Activated CD4-positive, alpha-beta T cell treated with anti-CD3 and anti-CD28 coated beads, Interleukin-2, amount 50 U/mL, for 16 hours (primary cell): ENCODE measurements at regions not wholly inside any gene's neighbourhood (a gene's known extent, or its start where the extent isn't known, plus 50 kb on each side); places are given as distances from the start of the nearest gene placed in this dataset.

ENCODE experiments used
- DNase-seq: peaks from one replicate; pipeline ENCODE4 v3.0.0-alpha.2; 2020

GRCh38 chr12:44961887-44962286 is 85.8 kb upstream of the NELL2 start:
- no peak for DNase-seq

GRCh38 chr12:44960856-44961255 is 84.7 kb upstream of the NELL2 start:
- DNase-seq: no peak

GRCh38 chr12:44960423-44960822 is 84.3 kb upstream of the NELL2 start:
- no peak for DNase-seq

- no peak for DNase-seq
Observed at GRCh38 chr12:44947163-44947562, 71.0 kb upstream of the NELL2 start.

- DNase-seq: no peak
Observed at GRCh38 chr12:44942714-44943113, 66.6 kb upstream of the NELL2 start.

GRCh38 chr12:44930972-44931600 is 55.0 kb upstream of the NELL2 start:
- peak; percentile 68 for DNase-seq

GRCh38 chr12:44929236-44929885 is 53.2 kb upstream of the NELL2 start:
- no peak for DNase-seq
